Naive thymus-derived CD4-positive, alpha-beta T cell (primary cell): ENCODE measurements at regions not wholly inside any gene's neighbourhood (a gene's known extent, or its start where the extent isn't known, plus 50 kb on each side); places are given as distances from the start of the nearest gene placed in this dataset.
"Not testable (repeated sequence)": the region's sequence is repeated elsewhere in the genome, so short reads cannot be mapped to it uniquely, and the experiment has no call there.

Experiments used
- ATAC-seq: fragments of 150-1000 bp; cut with Tn5 transposase; 2 replicates; pipeline ENCODE4 v1.10.0; 2021; ENCODE audit warnings: mild to moderate bottlenecking, moderate library complexity
- CTCF ChIA-PET: fragments of 350-600 bp; sonication (Branson Sonifier 250); formaldehyde crosslinking; loops from one replicate; lab custom pipeline; 2021; ENCODE audit warnings: antibody characterized with exemption; lab: Charles Lee
- POLR2A ChIA-PET: fragments of 350-600 bp; sonication (Branson Sonifier 250); formaldehyde crosslinking; loops from one replicate; lab custom pipeline; 2021; ENCODE audit warnings: antibody characterized with exemption, inconsistent platforms; lab: Charles Lee
- DNase-seq, 9 donors: peaks; one replicate each; pipeline versions ENCODE4 v3.0.0 to v3.0.0-alpha.2; 2020 to 2022; ENCODE audit warnings: mixed read lengths in 1 of 9
- H3K27ac ChIP-seq: one replicate; pipeline ENCODE4 v1.7.0; 2013; ENCODE audit warnings: mild to moderate bottlenecking, low read depth, low read length, moderate library complexity
- H3K27me3 ChIP-seq, 2 donors: one replicate each; pipeline ENCODE4 v1.7.0; 2013; ENCODE audit warnings: low read length in 2 of 2, mild to moderate bottlenecking in 2 of 2, moderate library complexity in 2 of 2; ENCODE audit not compliant: control insufficient read depth in 2 of 2, insufficient read depth in 2 of 2
- H3K36me3 ChIP-seq, 3 experiments: 1 replicate in 2 of 3; 2 replicates in 1 of 3; pipeline ENCODE4 v1.7.0; 2013; ENCODE audit warnings: low read length in 3 of 3, mild to moderate bottlenecking in 3 of 3, moderate library complexity in 1 of 3; ENCODE audit not compliant: insufficient read depth in 3 of 3, control insufficient read depth in 2 of 3
- H3K4me1 ChIP-seq, 2 donors: one replicate each; pipeline ENCODE4 v1.7.0; 2013; ENCODE audit warnings: low read length in 2 of 2, mild to moderate bottlenecking in 2 of 2, moderate library complexity in 1 of 2; ENCODE audit not compliant: control insufficient read depth in 2 of 2, insufficient read depth in 2 of 2
- H3K4me3 ChIP-seq: 2 replicates; pipeline ENCODE4 v1.7.0; 2013; ENCODE audit warnings: mild to moderate bottlenecking, low read length
- H3K9me3 ChIP-seq, 3 experiments: 1 replicate in 2 of 3; 2 replicates in 1 of 3; pipeline ENCODE4 v1.7.0; 2013; ENCODE audit warnings: low read length in 3 of 3; ENCODE audit not compliant: control insufficient read depth in 2 of 3
- H3K27ac Mint-ChIP-seq, 9 donors: one replicate each; pipeline ENCODE4 v1.8.0; 2020 to 2022; ENCODE audit warnings: mixed read lengths in 9 of 9, mild to moderate bottlenecking in 8 of 9, moderate library complexity in 5 of 9, inconsistent platforms in 2 of 9
- H3K27me3 Mint-ChIP-seq, 5 donors: one replicate each; pipeline ENCODE4 v1.8.0; 2021 to 2022; ENCODE audit warnings: mixed read lengths in 5 of 5, mild to moderate bottlenecking in 1 of 5
- H3K36me3 Mint-ChIP-seq, 5 donors: one replicate each; pipeline ENCODE4 v1.8.0; 2020 to 2022; ENCODE audit warnings: mixed read lengths in 5 of 5, mild to moderate bottlenecking in 3 of 5, inconsistent platforms in 1 of 5
- H3K4me1 Mint-ChIP-seq, 7 donors: one replicate each; pipeline ENCODE4 v1.8.0; 2020 to 2022; ENCODE audit warnings: mixed read lengths in 7 of 7, mild to moderate bottlenecking in 3 of 7, inconsistent platforms in 1 of 7
- H3K4me3 Mint-ChIP-seq, 10 donors: one replicate each; pipeline ENCODE4 v1.8.0; 2020 to 2022; ENCODE audit warnings: mild to moderate bottlenecking in 10 of 10, mixed read lengths in 10 of 10, moderate library complexity in 6 of 10, inconsistent platforms in 2 of 10
- H3K9me3 Mint-ChIP-seq, 11 donors: one replicate each; pipeline ENCODE4 v1.8.0; 2020 to 2022; ENCODE audit warnings: mixed read lengths in 11 of 11, mild to moderate bottlenecking in 4 of 11, inconsistent platforms in 1 of 11, moderate library complexity in 1 of 11
- intact Hi-C, 2 donors: fragments of 100-400 bp; cut with micrococcal nuclease; formaldehyde crosslinking; loops; one replicate each; pipeline ENCODE4 v1.15.1; 2023

DNA sequence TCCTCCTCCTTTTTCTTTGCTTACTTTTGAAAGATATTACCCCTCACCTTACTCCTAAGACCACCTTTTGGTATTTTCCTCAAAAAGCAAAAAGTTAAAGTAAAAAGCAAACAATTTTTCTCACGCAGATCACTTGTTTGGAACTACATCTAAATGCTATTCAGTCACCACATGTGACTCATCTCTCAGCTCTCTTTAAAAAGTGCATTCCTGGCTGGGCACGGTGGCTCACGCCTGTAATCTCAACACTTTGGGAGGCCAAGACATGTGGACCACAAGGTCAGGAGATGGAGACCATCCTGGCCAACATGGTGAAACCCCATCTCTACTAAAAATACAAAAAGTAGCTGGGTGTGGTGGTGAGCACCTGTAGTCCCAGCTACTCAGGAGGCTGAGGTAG, 218.0 kb downstream of the HS3ST3B1 start:
- ATAC-seq, DNase-seq, H3K9me3 ChIP-seq, H3K4me1 Mint-ChIP-seq, H3K4me1 ChIP-seq, H3K4me3 Mint-ChIP-seq, POLR2A ChIA-PET, CTCF ChIA-PET, H3K4me3 ChIP-seq, H3K27ac Mint-ChIP-seq, H3K27ac ChIP-seq, H3K36me3 Mint-ChIP-seq, H3K36me3 ChIP-seq, intact Hi-C loops, H3K9me3 Mint-ChIP-seq, H3K27me3 ChIP-seq, H3K27me3 Mint-ChIP-seq: not testable (repeated sequence)

- intact Hi-C loops, result no loop called here
- no peak overlapping the region for H3K4me3 Mint-ChIP-seq
- Histone ChIP-seq H3K4me1 (no peaks in the 10 kb centered on the region), H3K4me3 (no peak overlapping the region), H3K27me3 (no peaks in the 10 kb centered on the region), H3K27ac (no peak overlapping the region), H3K9me3 (no peaks in the 10 kb centered on the region), H3K36me3 (no peaks in the 10 kb centered on the region)
- H3K9me3 Mint-ChIP-seq, result peaks cover 0 to 2% (median 0%) of the 10 kb centered on the region in 11 donors
- ATAC-seq, result no peak
- H3K4me1 Mint-ChIP-seq, result no peaks in the 10 kb centered on the region
- no peaks in the 10 kb centered on the region for H3K36me3 Mint-ChIP-seq
- DNase-seq, result no peak
- CTCF ChIA-PET, result interaction anchor here (0.6 kb wide), 1 partner anchor 316 kb away, joined by 3 read pairs; no protein-coding TSS in a partner anchor
- H3K27ac Mint-ChIP-seq, result no peak overlapping the region
- peaks cover 0 to 4% (median 0%) of the 10 kb centered on the region in 5 donors for H3K27me3 Mint-ChIP-seq
- POLR2A ChIA-PET, result no interaction called here
These were observed 214.1 kb downstream of the HS3ST3B1 start for GRCh38 chr17:14514973-14515372.

GRCh38 chr17:14513835-14514234, 213.0 kb downstream of the HS3ST3B1 start:
- Histone ChIP-seq H3K4me1 (no peaks in the 10 kb centered on the region), H3K36me3 (no peaks in the 10 kb centered on the region), H3K27ac (no peak overlapping the region), H3K9me3 (no peaks in the 10 kb centered on the region), H3K4me3 (no peak overlapping the region), H3K27me3 (no peaks in the 10 kb centered on the region)
- no peaks in the 10 kb centered on the region for H3K27me3 Mint-ChIP-seq
- DNase-seq (no peak), ATAC-seq (no peak)
- no peaks in the 10 kb centered on the region for H3K4me1 Mint-ChIP-seq
- CTCF ChIA-PET, result no interaction called here
- intact Hi-C loops, result no loop called here
- POLR2A ChIA-PET, result no interaction called here
- no peaks in the 10 kb centered on the region for H3K36me3 Mint-ChIP-seq
- H3K27ac Mint-ChIP-seq, result no peak overlapping the region
- H3K9me3 Mint-ChIP-seq, result peaks cover 0 to 3% (median 0%) of the 10 kb centered on the region in 11 donors
- no peak overlapping the region for H3K4me3 Mint-ChIP-seq

- peaks cover 0 to 3% (median 0%) of the 10 kb centered on the region in 11 donors for H3K9me3 Mint-ChIP-seq
These were observed 209.3 kb downstream of the HS3ST3B1 start for GRCh38 chr17:14510136-14510535.

GRCh38 chr17:14508156-14508555, 207.3 kb downstream of the HS3ST3B1 start:
- ChIA-PET CTCF (no interaction called here), POLR2A (no interaction called here)
- Histone ChIP-seq H3K4me1 (no peaks in the 10 kb centered on the region), H3K9me3 (no peaks in the 10 kb centered on the region), H3K36me3 (no peaks in the 10 kb centered on the region), H3K4me3 (no peak overlapping the region), H3K27me3 (no peaks in the 10 kb centered on the region), H3K27ac (no peak overlapping the region)
- intact Hi-C loops, result no loop called here
- ATAC-seq (no peak), DNase-seq (no peak)
- Mint-ChIP-seq H3K4me3 (no peak overlapping the region), H3K9me3 (peaks cover 0 to 5% (median 0%) of the 10 kb centered on the region in 11 donors), H3K27me3 (no peaks in the 10 kb centered on the region), H3K4me1 (no peaks in the 10 kb centered on the region), H3K27ac (peak overlapping the region in 1 of 9 donors; percentile 9), H3K36me3 (peaks cover 0 to 4% (median 0%) of the 10 kb centered on the region in 5 donors)

More at GRCh38 chr17:14510136-14510535, 209.3 kb downstream of the HS3ST3B1 start:
- no peak overlapping the region for H3K4me3 ChIP-seq
- DNase-seq, result no peak
- H3K27ac ChIP-seq, result no peak overlapping the region
- H3K4me1 ChIP-seq, result no peaks in the 10 kb centered on the region
- no peak overlapping the region for H3K27ac Mint-ChIP-seq
- intact Hi-C loops, result no loop called here
- no peaks in the 10 kb centered on the region for H3K27me3 ChIP-seq
- POLR2A ChIA-PET, result no interaction called here
- CTCF ChIA-PET, result no interaction called here
- no peaks in the 10 kb centered on the region for H3K4me1 Mint-ChIP-seq
- no peaks in the 10 kb centered on the region for H3K36me3 ChIP-seq
- peaks cover 0 to 2% (median 0%) of the 10 kb centered on the region in 5 donors for H3K36me3 Mint-ChIP-seq
- H3K4me3 Mint-ChIP-seq, result no peak overlapping the region
- H3K27me3 Mint-ChIP-seq, result no peaks in the 10 kb centered on the region
- H3K9me3 ChIP-seq, result no peaks in the 10 kb centered on the region
- ATAC-seq, result no peak

- no peak for DNase-seq
- intact Hi-C loops, result no loop called here
- ChIA-PET POLR2A (no interaction called here), CTCF (interaction anchor here (0.5 kb wide), 1 partner anchor 156 kb away, joined by 5 read pairs; no protein-coding TSS in a partner anchor)
- Mint-ChIP-seq H3K36me3 (peaks cover 0 to 4% (median 0%) of the 10 kb centered on the region in 5 donors), H3K4me1 (no peaks in the 10 kb centered on the region), H3K27ac (no peak overlapping the region), H3K9me3 (peaks cover 0 to 5% (median 0%) of the 10 kb centered on the region in 11 donors), H3K4me3 (no peak overlapping the region), H3K27me3 (no peaks in the 10 kb centered on the region)
- no peak overlapping the region for H3K4me3 ChIP-seq
- H3K27ac ChIP-seq, result no peak overlapping the region
- H3K36me3 ChIP-seq, result no peaks in the 10 kb centered on the region
- no peak for ATAC-seq
- H3K9me3 ChIP-seq, result no peaks in the 10 kb centered on the region
- no peaks in the 10 kb centered on the region for H3K4me1 ChIP-seq
- no peaks in the 10 kb centered on the region for H3K27me3 ChIP-seq
These were observed 205.5 kb downstream of the HS3ST3B1 start for GRCh38 chr17:14506364-14506763.

GRCh38 chr17:14505606-14506005, 204.7 kb downstream of the HS3ST3B1 start:
- H3K36me3 ChIP-seq, result no peaks in the 10 kb centered on the region
- ATAC-seq (no peak), DNase-seq (no peak)
- peaks cover 0 to 4% (median 0%) of the 10 kb centered on the region in 5 donors for H3K36me3 Mint-ChIP-seq
- no peaks in the 10 kb centered on the region for H3K4me1 Mint-ChIP-seq
- peaks cover 0 to 5% (median 0%) of the 10 kb centered on the region in 11 donors for H3K9me3 Mint-ChIP-seq
- H3K9me3 ChIP-seq, result no peaks in the 10 kb centered on the region
- no peaks in the 10 kb centered on the region for H3K4me1 ChIP-seq
- no peak overlapping the region for H3K4me3 ChIP-seq
- no peaks in the 10 kb centered on the region for H3K27me3 Mint-ChIP-seq
- no peak overlapping the region for H3K4me3 Mint-ChIP-seq
- ChIA-PET POLR2A (no interaction called here), CTCF (no interaction called here)
- no peaks in the 10 kb centered on the region for H3K27me3 ChIP-seq
- intact Hi-C loops, result no loop called here
- H3K27ac Mint-ChIP-seq, result no peak overlapping the region
- no peak overlapping the region for H3K27ac ChIP-seq
